GM19372 (cell line): ENCODE measurements at regions not wholly inside any gene's neighbourhood (a gene's known extent, or its start where the extent isn't known, plus 50 kb on each side); places are given as distances from the start of the nearest gene placed in this dataset.
"Not testable (repeated sequence)": the region's sequence is repeated elsewhere in the genome, so short reads cannot be mapped to it uniquely, and the experiment has no call there.

Experiments
- ATAC-seq: cut with Tn5 transposase; IDR thresholded peaks from one replicate; pipeline ENCODE4 v1.9.1; 2021; ENCODE audit warnings: mild to moderate bottlenecking, low read depth, moderate library complexity; ENCODE audit not compliant: unreplicated experiment

GRCh38 chr6:27091661-27092315 lies 155.7 kb upstream of the PRSS16 start:
- no peak for ATAC-seq

- ATAC-seq: no peak
Measured at GRCh38 chr6:27092316-27092692, 155.2 kb upstream of the PRSS16 start.

- no peak for ATAC-seq
Measured at GRCh38 chr6:27095914-27096313, 151.6 kb upstream of the PRSS16 start.

GRCh38 chr6:27096834-27097511 lies 150.5 kb upstream of the PRSS16 start:
- ATAC-seq: no peak

GRCh38 chr6:27098956-27099355 lies 148.5 kb upstream of the PRSS16 start:
- ATAC-seq: no peak

GRCh38 chr6:27100921-27101320 lies 146.6 kb upstream of the PRSS16 start:
- no peak for ATAC-seq

GRCh38 chr6:27101824-27102223 lies 145.7 kb upstream of the PRSS16 start:
- ATAC-seq: no peak

- no peak for ATAC-seq
Measured at GRCh38 chr6:27106382-27106781, 141.1 kb upstream of the PRSS16 start.

- ATAC-seq: no peak
Measured at GRCh38 chr6:27111743-27112142, 135.8 kb upstream of the PRSS16 start.

GRCh38 chr6:27112974-27113373 lies 134.5 kb upstream of the PRSS16 start:
- ATAC-seq: no peak

GRCh38 chr6:27119329-27119728 lies 128.2 kb upstream of the PRSS16 start:
- no peak for ATAC-seq

- no peak for ATAC-seq
Measured at GRCh38 chr6:27119761-27120160, 127.7 kb upstream of the PRSS16 start.

- ATAC-seq: no peak
Measured at GRCh38 chr6:27121640-27122039, 125.9 kb upstream of the PRSS16 start.

- no peak for ATAC-seq
Measured at GRCh38 chr6:27124252-27124657, 123.2 kb upstream of the PRSS16 start.

GRCh38 chr6:27126046-27126814 lies 121.3 kb upstream of the PRSS16 start:
- no peak for ATAC-seq

- peak; percentile 53 for ATAC-seq
Measured at GRCh38 chr6:27126815-27127537, 120.5 kb upstream of the PRSS16 start.

- ATAC-seq: not testable (repeated sequence)
Measured at GRCh38 chr6:27127874-27128273, 119.6 kb upstream of the PRSS16 start.

GRCh38 chr6:27128311-27129094 lies 119.0 kb upstream of the PRSS16 start:
- no peak for ATAC-seq

GRCh38 chr6:27129095-27129815 lies 118.2 kb upstream of the PRSS16 start:
- no peak for ATAC-seq

GRCh38 chr6:27129917-27130316 lies 117.6 kb upstream of the PRSS16 start:
- no peak for ATAC-seq
